ENCODE measurements at regions not wholly inside any gene's neighbourhood (a gene's known extent, or its start where the extent isn't known, plus 50 kb on each side); places are given as distances from the start of the nearest gene placed in this dataset.

DNA sequence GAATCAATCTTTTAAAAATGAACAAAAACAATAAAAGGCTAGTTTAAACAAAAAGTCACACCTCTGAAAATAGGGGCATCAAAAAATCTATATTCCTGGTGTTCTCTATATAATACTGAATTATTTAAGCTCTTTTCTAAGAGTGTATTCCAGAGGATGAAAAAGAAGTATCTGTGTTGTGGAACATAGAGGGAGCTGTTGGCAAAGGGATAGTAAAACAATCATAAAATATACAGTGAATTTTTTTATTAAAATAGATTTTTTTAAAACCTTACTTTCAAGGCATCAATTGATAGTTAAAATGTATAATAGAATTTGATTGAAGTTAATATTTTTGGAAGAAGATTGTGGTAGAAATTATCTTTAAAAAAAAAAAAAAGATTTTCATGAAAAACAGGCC is 1409.1 kb upstream of the CELF2 start:
- Histone ChIP-seq H3K27me3 (ENCODE audit: control insufficient read depth, insufficient read depth, low read length) (no peaks in the 10 kb centered on the region), H3K4me3 (ENCODE audit: insufficient read depth, low read depth, low read length) (no peak overlapping the region), H3K36me3 (replicated peaks; ENCODE audit: control insufficient read depth, insufficient read depth, low read length) (no peaks in the 10 kb centered on the region)
- DNase-seq = no peak

DNA sequence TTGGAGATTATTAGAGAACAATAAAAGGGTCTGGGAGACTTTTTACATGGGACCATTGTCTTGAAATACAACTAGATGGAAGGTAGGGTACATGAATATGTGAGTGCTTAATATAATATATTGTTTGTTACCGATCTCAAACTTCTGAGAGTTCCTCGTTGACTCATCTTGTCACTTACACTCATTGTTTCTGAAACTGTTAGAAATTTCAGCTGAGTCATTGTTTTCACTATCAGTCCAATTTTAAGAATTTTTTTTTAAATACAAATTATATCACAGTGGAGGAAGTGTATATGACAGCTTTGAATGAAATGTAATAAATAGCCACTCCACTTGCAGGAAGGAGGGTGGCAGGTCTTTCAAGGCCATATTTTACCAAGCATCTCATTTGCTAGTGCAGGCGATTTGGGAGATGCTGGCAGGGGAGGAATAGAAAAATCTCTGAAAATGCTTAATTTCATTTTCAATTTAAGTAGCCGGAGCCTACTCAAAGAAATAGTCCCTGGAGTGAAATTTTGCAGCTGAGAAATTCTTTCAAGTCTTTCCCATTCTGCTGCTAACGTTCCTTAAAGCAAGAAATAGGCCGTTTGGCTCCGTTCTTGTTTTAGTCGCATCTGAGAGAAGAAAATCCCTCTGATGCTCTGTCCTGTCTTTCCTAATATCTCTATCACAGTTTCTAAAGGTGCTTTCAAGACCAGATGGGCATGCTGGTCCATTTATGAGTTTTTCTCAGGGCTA is 1404.2 kb upstream of the CELF2 start:
- no peak for DNase-seq
- Histone ChIP-seq H3K4me3 (ENCODE audit: insufficient read depth, low read depth, low read length) (no peak overlapping the region), H3K27me3 (ENCODE audit: control insufficient read depth, insufficient read depth, low read length) (no peaks in the 10 kb centered on the region), H3K36me3 (replicated peaks; ENCODE audit: control insufficient read depth, insufficient read depth, low read length) (no peaks in the 10 kb centered on the region)

DNA sequence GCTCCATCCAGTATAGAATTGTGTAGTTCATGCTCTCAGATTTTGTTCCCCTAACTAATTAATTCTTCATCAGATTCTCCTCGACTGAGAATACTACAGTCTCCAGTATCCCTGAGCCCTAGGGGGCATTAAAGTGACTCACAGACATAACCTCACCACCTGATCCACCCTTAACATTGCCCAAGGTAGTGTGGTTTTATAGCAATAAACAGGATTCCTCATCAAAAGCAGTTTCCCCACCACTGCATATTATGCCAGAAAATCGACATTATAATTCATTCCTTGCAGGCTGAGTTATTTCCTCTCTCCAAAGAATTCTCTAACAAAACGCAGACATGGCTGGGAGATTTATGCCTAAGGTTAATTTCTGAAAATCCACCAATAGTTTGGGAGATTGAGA is 1402.5 kb upstream of the CELF2 start:
- no peak for DNase-seq
- H3K4me3 ChIP-seq (ENCODE audit: insufficient read depth, low read depth, low read length) = no peak overlapping the region
- no peaks in the 10 kb centered on the region for H3K27me3 ChIP-seq (ENCODE audit: control insufficient read depth, insufficient read depth, low read length)
- no peaks in the 10 kb centered on the region for H3K36me3 ChIP-seq (replicated peaks; ENCODE audit: control insufficient read depth, insufficient read depth, low read length)

DNA sequence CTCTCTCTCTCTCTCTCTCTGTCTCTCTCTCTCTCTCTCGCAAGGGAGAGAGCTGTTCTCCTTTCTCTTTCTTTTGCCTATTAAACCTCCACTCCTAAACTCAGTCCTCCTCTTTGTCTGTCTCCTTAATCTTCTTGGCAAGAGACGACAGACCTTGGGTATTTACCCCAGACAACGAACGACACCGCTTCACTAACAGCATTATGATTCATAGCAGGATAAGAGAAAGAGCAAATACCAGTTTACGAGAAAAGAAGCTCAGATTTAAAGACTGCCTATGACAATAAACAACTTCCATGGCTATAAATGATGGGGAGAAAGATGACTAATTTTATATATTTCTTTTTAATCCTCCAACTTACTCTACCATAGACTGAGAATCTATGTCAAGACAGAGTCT is 1396.5 kb upstream of the CELF2 start:
- Histone ChIP-seq H3K36me3 (replicated peaks; ENCODE audit: control insufficient read depth, insufficient read depth, low read length) (no peaks in the 10 kb centered on the region), H3K27me3 (ENCODE audit: control insufficient read depth, insufficient read depth, low read length) (no peaks in the 10 kb centered on the region), H3K4me3 (ENCODE audit: insufficient read depth, low read depth, low read length) (no peak overlapping the region)
- DNase-seq = no peak

DNA sequence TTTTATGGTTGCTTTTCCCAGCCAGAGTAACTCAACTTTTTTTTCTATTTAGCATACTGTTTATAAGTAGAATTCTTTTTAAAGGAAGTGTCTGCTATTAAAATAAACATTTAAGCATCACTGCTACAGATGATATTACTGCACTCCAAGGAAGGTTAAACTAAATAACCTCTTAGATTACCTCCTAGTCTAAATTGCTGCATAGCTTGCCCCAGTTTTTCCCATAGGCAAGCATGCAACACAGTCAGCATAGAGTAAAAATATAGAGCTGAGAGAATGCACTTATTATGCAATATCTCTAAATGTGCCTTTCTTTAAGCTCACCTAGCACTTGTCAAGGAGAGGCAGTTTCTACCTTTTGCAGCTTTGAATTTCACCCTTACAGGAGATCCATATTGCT is 1392.4 kb upstream of the CELF2 start:
- no peaks in the 10 kb centered on the region for H3K36me3 ChIP-seq (replicated peaks; ENCODE audit: control insufficient read depth, insufficient read depth, low read length)
- no peak for DNase-seq
- no peak overlapping the region for H3K4me3 ChIP-seq (ENCODE audit: insufficient read depth, low read depth, low read length)
- H3K27me3 ChIP-seq (ENCODE audit: control insufficient read depth, insufficient read depth, low read length) = no peaks in the 10 kb centered on the region

DNA sequence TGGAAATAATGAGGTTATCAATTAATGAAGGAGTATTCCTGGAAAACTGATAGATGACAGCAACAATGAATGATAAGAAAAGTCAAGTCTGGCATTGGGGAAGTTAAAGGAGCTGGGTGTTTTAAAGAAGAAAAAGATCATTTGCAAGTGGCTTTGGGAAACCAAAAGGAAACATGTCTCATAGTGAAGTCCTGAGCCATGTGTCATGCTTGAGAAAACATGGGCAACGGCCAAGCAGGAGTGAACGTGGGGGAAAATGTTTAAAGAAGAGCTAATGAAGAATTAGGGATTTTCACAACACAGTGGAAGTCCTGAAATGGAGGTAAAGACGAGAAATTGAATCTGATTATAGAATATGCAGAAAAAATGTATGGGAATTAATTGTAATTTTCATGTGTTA is 1383.2 kb upstream of the CELF2 start:
- H3K27me3 ChIP-seq (ENCODE audit: control insufficient read depth, insufficient read depth, low read length) = no peaks in the 10 kb centered on the region
- no peak overlapping the region for H3K4me3 ChIP-seq (ENCODE audit: insufficient read depth, low read depth, low read length)
- H3K36me3 ChIP-seq (replicated peaks; ENCODE audit: control insufficient read depth, insufficient read depth, low read length) = no peaks in the 10 kb centered on the region
- DNase-seq = no peak

DNA sequence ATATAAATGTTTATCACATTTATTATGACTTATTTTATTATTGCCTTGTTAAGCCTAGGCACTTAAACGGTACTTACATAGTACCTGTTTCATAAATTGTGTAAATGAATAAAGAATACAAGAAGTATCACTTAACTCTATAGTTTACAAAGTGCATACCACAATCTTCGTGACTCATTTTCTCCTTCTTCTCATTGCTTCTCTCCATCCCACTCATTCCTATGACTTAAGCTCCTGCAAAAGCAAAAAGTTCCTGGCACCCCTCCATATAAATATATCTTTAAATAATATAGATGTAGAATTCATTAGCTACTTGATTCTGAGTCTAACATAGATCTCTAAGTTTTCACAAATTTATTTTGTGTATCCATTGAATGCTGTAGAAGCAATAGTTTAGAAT is 1382.0 kb upstream of the CELF2 start:
- no peak overlapping the region for H3K4me3 ChIP-seq (ENCODE audit: insufficient read depth, low read depth, low read length)
- no peaks in the 10 kb centered on the region for H3K36me3 ChIP-seq (replicated peaks; ENCODE audit: control insufficient read depth, insufficient read depth, low read length)
- no peaks in the 10 kb centered on the region for H3K27me3 ChIP-seq (ENCODE audit: control insufficient read depth, insufficient read depth, low read length)
- DNase-seq = no peak

DNA sequence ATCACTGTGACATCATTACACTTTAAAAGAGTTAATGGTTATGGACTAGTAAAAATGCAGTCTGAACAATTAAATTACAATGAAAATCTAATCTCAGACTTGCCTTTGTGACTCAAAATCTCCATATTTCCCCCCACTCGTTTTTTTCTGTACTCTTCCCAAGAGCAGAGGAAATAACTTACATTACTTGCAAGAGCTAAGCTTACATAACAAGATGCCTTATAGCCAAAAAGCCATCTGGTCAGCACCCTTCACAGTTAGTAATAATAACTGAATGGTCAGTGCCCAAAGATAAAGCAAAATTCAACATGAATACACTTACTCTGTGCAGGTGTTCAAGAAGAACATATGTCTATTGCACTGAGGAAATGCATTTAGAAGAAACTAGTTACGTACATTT is 1381.5 kb upstream of the CELF2 start:
- Histone ChIP-seq H3K36me3 (replicated peaks; ENCODE audit: control insufficient read depth, insufficient read depth, low read length) (no peaks in the 10 kb centered on the region), H3K4me3 (ENCODE audit: insufficient read depth, low read depth, low read length) (no peak overlapping the region)
- DNase-seq = no peak

DNA sequence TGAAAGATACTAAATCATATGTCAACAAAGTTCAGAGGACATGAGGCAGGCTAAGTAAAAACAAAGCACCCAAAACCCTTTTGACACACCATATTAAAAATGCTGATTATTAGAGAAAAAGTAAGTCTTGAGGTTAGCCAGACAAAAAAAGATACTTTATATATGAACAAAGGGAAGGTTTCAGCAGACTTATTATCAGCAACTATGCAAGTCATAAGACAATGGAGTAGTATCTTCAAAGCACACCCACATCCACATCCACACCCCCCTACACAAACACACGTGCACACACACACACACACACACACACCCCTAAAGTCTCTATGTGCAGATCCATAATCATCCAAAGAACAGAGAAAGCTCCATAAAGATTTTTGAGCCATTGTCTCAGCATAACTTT is 1373.9 kb upstream of the CELF2 start:
- Histone ChIP-seq H3K27me3 (ENCODE audit: control insufficient read depth, insufficient read depth, low read length) (no peaks in the 10 kb centered on the region), H3K4me3 (ENCODE audit: insufficient read depth, low read depth, low read length) (no peak overlapping the region), H3K36me3 (replicated peaks; ENCODE audit: control insufficient read depth, insufficient read depth, low read length) (no peaks in the 10 kb centered on the region)
- DNase-seq = no peak

More for the DNA sequence above, 1381.5 kb upstream of the CELF2 start:
- H3K27me3 ChIP-seq (ENCODE audit: control insufficient read depth, insufficient read depth, low read length) = no peaks in the 10 kb centered on the region

DNA sequence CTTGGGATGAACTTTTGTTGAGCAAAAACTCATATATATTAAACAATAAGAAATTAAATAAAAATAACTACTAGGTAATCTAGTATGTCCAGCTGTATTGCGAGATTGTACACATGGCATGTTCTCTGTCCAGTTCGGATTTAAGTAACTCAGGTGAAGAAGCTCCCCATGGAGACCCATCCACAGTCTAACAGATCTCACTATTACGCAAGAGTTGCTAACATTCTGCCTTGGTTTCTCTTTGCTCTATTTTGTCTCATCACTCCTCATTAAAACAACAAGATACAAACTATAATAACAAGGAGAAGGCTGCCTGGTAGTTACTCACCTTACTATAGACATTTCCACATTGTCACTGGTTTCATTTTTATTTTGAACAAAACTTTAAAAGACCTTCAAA is 1372.3 kb upstream of the CELF2 start:
- DNase-seq = no peak
- Histone ChIP-seq H3K36me3 (replicated peaks; ENCODE audit: control insufficient read depth, insufficient read depth, low read length) (no peaks in the 10 kb centered on the region), H3K4me3 (ENCODE audit: insufficient read depth, low read depth, low read length) (no peak overlapping the region), H3K27me3 (ENCODE audit: control insufficient read depth, insufficient read depth, low read length) (no peaks in the 10 kb centered on the region)

DNA sequence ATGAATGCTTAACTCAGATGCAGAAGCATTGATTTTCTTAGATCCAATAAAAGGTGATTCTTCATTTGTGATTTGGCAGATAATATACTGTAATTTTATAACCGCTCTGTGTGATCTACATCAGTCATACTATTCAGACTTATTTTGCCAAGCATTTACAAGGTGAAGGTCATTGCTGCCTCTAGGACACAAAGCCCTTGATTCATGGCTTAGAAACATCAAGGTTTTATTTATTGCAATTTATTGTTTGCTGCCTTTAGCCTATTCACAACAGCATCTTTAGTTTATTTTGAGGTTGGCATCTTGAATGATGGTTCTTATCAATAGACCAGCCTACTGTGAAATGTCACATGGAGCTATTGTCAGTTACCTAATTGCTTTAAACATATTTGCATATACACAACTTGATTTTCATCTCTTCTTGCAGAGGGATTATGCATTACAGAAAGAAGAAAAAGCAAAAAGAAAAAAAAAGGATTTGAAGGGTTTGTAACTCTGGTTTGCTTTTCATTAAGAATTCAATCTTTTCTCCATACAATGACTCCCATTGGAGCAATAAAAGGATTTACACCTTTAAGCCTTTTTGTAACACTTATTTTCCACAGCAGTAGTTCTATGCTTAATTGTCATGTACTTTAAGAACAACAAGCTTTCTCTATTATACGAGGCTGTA is 1371.6 kb upstream of the CELF2 start:
- DNase-seq = no peak
- H3K4me3 ChIP-seq (ENCODE audit: insufficient read depth, low read depth, low read length) = no peak overlapping the region
- H3K36me3 ChIP-seq (replicated peaks; ENCODE audit: control insufficient read depth, insufficient read depth, low read length) = no peaks in the 10 kb centered on the region
- no peaks in the 10 kb centered on the region for H3K27me3 ChIP-seq (ENCODE audit: control insufficient read depth, insufficient read depth, low read length)

DNA sequence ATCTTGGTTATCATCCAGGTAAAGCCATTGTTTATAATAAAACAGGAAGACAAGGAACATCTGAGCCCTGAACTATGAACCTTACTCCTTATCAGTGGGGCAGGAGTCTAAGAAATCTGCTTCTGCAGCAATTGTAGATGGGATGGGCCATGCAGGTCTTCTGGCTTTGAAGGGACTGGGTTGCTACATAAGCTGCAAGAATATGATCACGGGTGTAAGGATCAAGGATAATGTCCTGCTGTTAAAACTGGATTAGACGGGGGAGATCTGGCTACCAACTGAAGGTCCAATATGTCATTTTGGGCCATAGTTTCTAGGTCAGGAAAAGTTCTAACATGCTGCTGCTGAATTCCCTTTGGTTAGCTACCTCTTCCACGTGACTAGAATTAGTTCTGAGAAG is 1363.4 kb upstream of the CELF2 start:
- no peaks in the 10 kb centered on the region for H3K36me3 ChIP-seq (replicated peaks; ENCODE audit: control insufficient read depth, insufficient read depth, low read length)
- no peaks in the 10 kb centered on the region for H3K27me3 ChIP-seq (ENCODE audit: control insufficient read depth, insufficient read depth, low read length)
- H3K4me3 ChIP-seq (ENCODE audit: insufficient read depth, low read depth, low read length) = no peak overlapping the region
- no peak for DNase-seq

DNA sequence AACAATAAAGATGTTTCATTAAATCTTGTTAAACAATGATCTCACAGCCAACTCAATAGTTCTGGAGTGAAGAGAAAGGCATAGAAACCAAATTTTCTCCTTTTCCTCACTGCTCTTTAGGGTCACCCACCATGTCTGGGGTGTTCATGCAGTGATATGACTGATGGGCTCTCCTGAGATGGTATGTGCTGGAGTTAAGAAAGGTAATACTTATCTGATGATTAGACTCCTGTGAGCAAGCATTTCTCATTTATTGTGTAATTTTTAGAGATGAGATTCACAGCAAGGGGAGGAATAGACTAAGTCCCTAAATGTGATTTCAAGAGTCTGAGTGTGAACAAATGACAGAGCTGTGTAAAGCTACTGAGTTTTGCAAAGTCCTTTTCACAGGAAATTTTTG is 1361.3 kb upstream of the CELF2 start:
- no peak overlapping the region for H3K4me3 ChIP-seq (ENCODE audit: insufficient read depth, low read depth, low read length)
- H3K27me3 ChIP-seq (ENCODE audit: control insufficient read depth, insufficient read depth, low read length) = no peaks in the 10 kb centered on the region
- no peak for DNase-seq
- H3K36me3 ChIP-seq (replicated peaks; ENCODE audit: control insufficient read depth, insufficient read depth, low read length) = no peaks in the 10 kb centered on the region

DNA sequence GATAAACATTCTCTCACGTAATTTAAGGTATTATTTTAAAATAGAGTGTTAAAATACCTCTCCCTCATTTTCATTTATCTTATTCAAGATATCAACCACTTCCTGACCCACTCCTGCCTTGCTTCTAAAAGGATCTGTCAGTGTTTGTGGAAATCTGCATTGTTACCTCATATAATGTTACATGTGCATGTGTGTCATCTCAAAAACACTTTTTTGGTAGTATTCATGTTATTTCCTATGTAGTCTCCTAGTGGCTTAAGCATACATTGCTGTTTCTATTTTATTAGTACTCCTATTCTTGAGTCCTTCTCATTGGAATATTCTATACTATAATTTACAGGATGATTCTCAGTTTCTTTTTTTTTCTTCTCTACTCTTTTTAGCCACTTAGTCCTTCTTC is 1360.7 kb upstream of the CELF2 start:
- Histone ChIP-seq H3K27me3 (ENCODE audit: control insufficient read depth, insufficient read depth, low read length) (no peaks in the 10 kb centered on the region), H3K36me3 (replicated peaks; ENCODE audit: control insufficient read depth, insufficient read depth, low read length) (no peaks in the 10 kb centered on the region), H3K4me3 (ENCODE audit: insufficient read depth, low read depth, low read length) (no peak overlapping the region)
- DNase-seq = no peak

DNA sequence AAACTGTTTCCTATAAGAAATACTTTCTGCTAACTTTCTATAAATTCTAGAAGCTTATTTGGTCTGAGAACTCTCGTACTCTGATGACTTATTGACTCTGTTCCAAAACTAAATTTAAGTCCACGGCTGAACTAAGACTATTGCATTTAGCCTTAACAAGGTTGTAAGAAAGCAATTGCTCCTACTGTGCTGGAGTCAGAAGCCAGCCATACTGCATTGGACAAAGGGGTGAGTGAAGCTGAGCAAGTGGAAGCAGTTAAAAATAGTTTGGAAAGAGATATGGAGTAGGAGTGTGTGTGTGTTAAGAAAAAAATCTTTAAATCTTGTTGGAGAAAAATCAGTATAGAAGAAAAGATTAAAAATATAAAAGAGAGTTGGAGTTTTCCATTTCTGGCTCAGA is 1360.1 kb upstream of the CELF2 start:
- Histone ChIP-seq H3K4me3 (ENCODE audit: insufficient read depth, low read depth, low read length) (no peak overlapping the region), H3K27me3 (ENCODE audit: control insufficient read depth, insufficient read depth, low read length) (no peaks in the 10 kb centered on the region), H3K36me3 (replicated peaks; ENCODE audit: control insufficient read depth, insufficient read depth, low read length) (no peaks in the 10 kb centered on the region)
- no peak for DNase-seq
